DOHH2 (cell line): ENCODE measurements at regions not wholly inside any gene's neighbourhood (a gene's known extent, or its start where the extent isn't known, plus 50 kb on each side); places are given as distances from the start of the nearest gene placed in this dataset.

Experiments
- H3F3A ChIP-seq: fragments of 200-600 bp; sonication (generic), shearing (Covaris generic); 2 replicates; pipeline ENCODE4 v1.6.0; 2016; ENCODE audit warnings: antibody characterized with exemption, mild to moderate bottlenecking; ENCODE audit not compliant: control insufficient read depth, insufficient read depth
- H3K27ac ChIP-seq: fragments of 200-600 bp; sonication (generic); 2 replicates; pipeline ENCODE4 v1.5.1; 2014; ENCODE audit warnings: low read depth, mild to moderate bottlenecking, low read length, moderate library complexity
- H3K27me3 ChIP-seq: fragments of 200-600 bp; sonication (generic); 2 replicates; pipeline ENCODE4 v1.6.1; 2014; ENCODE audit warnings: mild to moderate bottlenecking, low read length, mixed read lengths; ENCODE audit not compliant: control insufficient read depth
- H3K36me3 ChIP-seq: fragments of 200-600 bp; sonication (generic); 2 replicates; pipeline ENCODE4 v1.6.1; 2014; ENCODE audit warnings: mild to moderate bottlenecking, low read length, moderate library complexity, mixed read lengths; ENCODE audit not compliant: control insufficient read depth
- H3K4me1 ChIP-seq: fragments of 200-600 bp; sonication (generic); 2 replicates; pipeline ENCODE4 v1.6.1; 2014; ENCODE audit warnings: mild to moderate bottlenecking, low read length, mixed read lengths; ENCODE audit not compliant: control insufficient read depth
- H3K4me2 ChIP-seq: fragments of 200-600 bp; sonication (generic); 2 replicates; pipeline ENCODE4 v1.6.0; 2014; ENCODE audit warnings: mild to moderate bottlenecking, low read length, moderate library complexity
- H3K4me3 ChIP-seq: fragments of 200-600 bp; sonication (generic); 2 replicates; pipeline ENCODE4 v1.5.1; 2014; ENCODE audit warnings: mild to moderate bottlenecking, low read length, mixed read lengths
- H3K79me2 ChIP-seq: fragments of 200-600 bp; sonication (generic); 2 replicates; pipeline ENCODE4 v1.6.1; 2014; ENCODE audit warnings: mild to moderate bottlenecking, low read length, mixed read lengths; ENCODE audit not compliant: control insufficient read depth
- H3K9me2 ChIP-seq: fragments of 200-600 bp; sonication (generic); replicated peaks from 2 replicates; pipeline ENCODE4 v1.6.1; 2014; ENCODE audit warnings: mild to moderate bottlenecking, low read length, mixed read lengths; ENCODE audit not compliant: control insufficient read depth
- H3K9me3 ChIP-seq: fragments of 200-600 bp; sonication (generic); 2 replicates; pipeline ENCODE4 v1.6.1; 2014; ENCODE audit warnings: antibody characterized with exemption, low read length, mixed read lengths; ENCODE audit not compliant: control insufficient read depth, insufficient read depth
- H4K20me1 ChIP-seq: fragments of 200-600 bp; sonication (generic); 2 replicates; pipeline ENCODE4 v1.6.0; 2014; ENCODE audit warnings: low read depth, mild to moderate bottlenecking, antibody characterized with exemption, low read length, moderate library complexity; ENCODE audit not compliant: control insufficient read depth, insufficient read depth
- EZH2phosphoT487 ChIP-seq: fragments of 200-600 bp; sonication (generic); IDR thresholded peaks from 2 replicates; pipeline ENCODE4 v1.6.1; 2017; ENCODE audit warnings: borderline replicate concordance, mild to moderate bottlenecking, antibody characterized with exemption, low read length, moderate library complexity, mixed read lengths
- TF ChIP-seq, protein P1 (sequence below): fragments of 200-600 bp; sonication (generic); IDR thresholded peaks from one replicate; pipeline ENCODE4 v1.5.1; 2014; ENCODE audit warnings: antibody characterized with exemption, mild to moderate bottlenecking, low read depth, low read length; ENCODE audit not compliant: poor library complexity, severe bottlenecking

DNA sequence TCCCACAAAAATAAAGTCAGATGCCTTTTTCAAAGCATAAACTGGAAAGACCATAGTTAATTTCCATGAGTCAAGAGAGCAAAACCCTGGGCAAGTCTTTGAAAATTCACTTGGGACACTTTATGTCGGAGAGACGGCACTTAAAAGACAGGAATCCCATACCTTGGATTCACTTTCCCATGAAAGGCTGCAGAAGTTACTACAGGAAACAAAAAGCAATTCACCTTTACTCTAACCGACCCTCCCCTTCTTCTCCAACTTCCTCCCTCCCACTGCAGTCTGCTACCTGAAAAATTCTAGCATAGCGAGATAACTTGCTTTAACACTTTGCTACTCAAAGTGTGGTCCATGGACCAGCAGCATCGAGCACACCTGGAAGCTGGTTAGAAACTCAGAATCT, 539.1 kb upstream of the JAG1 start:
- Histone ChIP-seq H3F3A (no peaks in the 10 kb centered on the region), H3K4me1 (no peaks in the 10 kb centered on the region), H3K4me3 (no peak overlapping the region), H3K36me3 (no peaks in the 10 kb centered on the region), H3K27ac (no peak overlapping the region), H3K79me2 (no peaks in the 10 kb centered on the region), H3K9me3 (no peaks in the 10 kb centered on the region), H4K20me1 (no peaks in the 10 kb centered on the region), H3K27me3 (no peaks in the 10 kb centered on the region), H3K4me2 (no peak overlapping the region), H3K9me2 (no peaks in the 10 kb centered on the region)
- no peak for TF ChIP-seq EZH2phosphoT487
- TF ChIP-seq, protein P1, sequence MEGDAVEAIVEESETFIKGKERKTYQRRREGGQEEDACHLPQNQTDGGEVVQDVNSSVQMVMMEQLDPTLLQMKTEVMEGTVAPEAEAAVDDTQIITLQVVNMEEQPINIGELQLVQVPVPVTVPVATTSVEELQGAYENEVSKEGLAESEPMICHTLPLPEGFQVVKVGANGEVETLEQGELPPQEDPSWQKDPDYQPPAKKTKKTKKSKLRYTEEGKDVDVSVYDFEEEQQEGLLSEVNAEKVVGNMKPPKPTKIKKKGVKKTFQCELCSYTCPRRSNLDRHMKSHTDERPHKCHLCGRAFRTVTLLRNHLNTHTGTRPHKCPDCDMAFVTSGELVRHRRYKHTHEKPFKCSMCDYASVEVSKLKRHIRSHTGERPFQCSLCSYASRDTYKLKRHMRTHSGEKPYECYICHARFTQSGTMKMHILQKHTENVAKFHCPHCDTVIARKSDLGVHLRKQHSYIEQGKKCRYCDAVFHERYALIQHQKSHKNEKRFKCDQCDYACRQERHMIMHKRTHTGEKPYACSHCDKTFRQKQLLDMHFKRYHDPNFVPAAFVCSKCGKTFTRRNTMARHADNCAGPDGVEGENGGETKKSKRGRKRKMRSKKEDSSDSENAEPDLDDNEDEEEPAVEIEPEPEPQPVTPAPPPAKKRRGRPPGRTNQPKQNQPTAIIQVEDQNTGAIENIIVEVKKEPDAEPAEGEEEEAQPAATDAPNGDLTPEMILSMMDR, result no peak

DNA sequence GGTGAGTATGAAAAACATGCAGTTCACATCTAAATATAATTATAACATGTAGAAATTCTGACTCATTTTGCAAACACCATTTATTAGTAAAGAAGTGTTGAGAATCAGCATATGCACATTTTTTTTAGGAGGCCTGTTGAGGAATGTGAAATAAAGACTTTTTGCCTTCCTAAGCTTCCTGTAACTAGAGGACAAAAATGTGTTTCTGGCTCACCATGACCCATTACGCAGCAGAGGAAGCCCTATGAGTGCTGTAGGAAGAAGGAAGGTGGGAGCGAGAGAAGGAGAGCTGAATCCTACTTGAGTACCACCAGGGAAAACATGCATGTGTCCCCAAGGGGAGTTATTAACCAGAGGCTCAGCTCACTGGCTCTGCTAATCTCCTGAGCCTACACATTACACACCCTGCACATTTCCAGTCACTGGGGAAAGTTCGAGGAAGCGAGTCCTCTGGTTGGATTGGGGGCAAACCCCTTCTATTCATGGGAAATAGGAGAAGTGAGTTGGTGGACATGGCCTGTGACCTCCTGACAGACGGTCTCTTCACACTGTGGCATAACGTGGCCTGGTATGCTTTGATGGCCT, 540.5 kb upstream of the JAG1 start:
- no peaks in the 10 kb centered on the region for H3K9me3 ChIP-seq
- no peak for TF ChIP-seq EZH2phosphoT487
- TF ChIP-seq, protein P1, result no peak
- H3K36me3 ChIP-seq, result no peaks in the 10 kb centered on the region
- H3F3A ChIP-seq, result no peaks in the 10 kb centered on the region
- no peaks in the 10 kb centered on the region for H3K79me2 ChIP-seq
- no peak overlapping the region for H3K4me3 ChIP-seq
- H3K4me2 ChIP-seq, result no peak overlapping the region
- no peaks in the 10 kb centered on the region for H3K9me2 ChIP-seq
- H3K4me1 ChIP-seq, result no peaks in the 10 kb centered on the region
- no peaks in the 10 kb centered on the region for H3K27me3 ChIP-seq
- no peaks in the 10 kb centered on the region for H4K20me1 ChIP-seq
- H3K27ac ChIP-seq, result no peak overlapping the region

DNA sequence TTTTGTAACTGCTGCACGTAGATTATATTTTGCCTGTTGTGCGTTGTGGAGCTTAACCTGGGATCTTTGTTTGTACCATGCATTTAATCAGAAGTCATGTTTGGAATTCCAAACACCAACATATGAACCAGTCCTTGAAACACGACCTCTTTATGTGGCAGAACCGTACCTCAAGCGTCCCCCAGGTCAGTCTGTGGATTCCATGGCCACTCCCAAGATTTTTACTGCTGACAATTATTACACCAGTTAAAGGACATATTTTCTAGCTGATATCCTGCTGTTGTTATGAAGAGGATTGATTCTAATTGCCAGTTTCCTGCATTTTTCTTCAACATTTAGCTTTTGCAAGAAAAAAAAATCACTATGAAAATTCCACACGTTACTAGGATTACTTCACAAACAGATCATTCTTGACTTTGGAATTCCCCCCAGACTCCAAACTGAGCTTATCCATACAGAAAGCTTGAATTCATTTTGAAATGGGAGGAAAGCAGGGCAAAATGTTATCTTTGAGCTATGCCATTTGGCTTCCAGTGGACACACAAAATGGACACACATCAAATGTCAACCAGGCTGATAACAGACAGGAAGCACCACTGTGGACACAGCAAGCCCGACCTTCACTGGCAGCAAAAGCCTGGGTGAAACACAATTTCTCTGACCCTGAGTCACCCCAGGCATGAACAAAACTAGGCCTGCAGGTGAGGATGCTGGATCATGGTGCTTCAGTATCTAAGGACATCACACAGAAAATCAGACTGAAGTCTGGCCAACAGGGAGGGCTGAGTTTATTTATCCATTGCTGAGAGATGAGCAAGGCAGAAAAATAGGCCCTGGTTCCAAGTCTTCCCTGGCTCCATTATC, 542.9 kb upstream of the JAG1 start:
- H3K36me3 ChIP-seq, result no peaks in the 10 kb centered on the region
- no peaks in the 10 kb centered on the region for H3F3A ChIP-seq
- H3K9me3 ChIP-seq, result no peaks in the 10 kb centered on the region
- no peaks in the 10 kb centered on the region for H3K79me2 ChIP-seq
- no peaks in the 10 kb centered on the region for H3K9me2 ChIP-seq
- no peaks in the 10 kb centered on the region for H3K4me1 ChIP-seq
- no peak for TF ChIP-seq EZH2phosphoT487
- TF ChIP-seq, protein P1, result no peak
- no peak overlapping the region for H3K4me3 ChIP-seq
- H3K27ac ChIP-seq, result no peak overlapping the region
- no peaks in the 10 kb centered on the region for H3K27me3 ChIP-seq
- no peaks in the 10 kb centered on the region for H4K20me1 ChIP-seq
- no peak overlapping the region for H3K4me2 ChIP-seq
